Progenitor cell of endocrine pancreas (in vitro differentiated cells): ENCODE measurements at regions not wholly inside any gene's neighbourhood (a gene's known extent, or its start where the extent isn't known, plus 50 kb on each side); places are given as distances from the start of the nearest gene placed in this dataset.
"Not testable (repeated sequence)": the region's sequence is repeated elsewhere in the genome, so short reads cannot be mapped to it uniquely, and the experiment has no call there.

ENCODE experiments used
- DNase-seq: peaks from one replicate; pipeline ENCODE4 v3.0.0; 2021; ENCODE audit warnings: low spot score; ENCODE audit not compliant: unreplicated experiment
- H3K27ac Mint-ChIP-seq: 2 replicates; pipeline ENCODE4 v1.8.0; 2021; ENCODE audit warnings: mild to moderate bottlenecking, moderate library complexity, mixed read lengths
- H3K27me3 Mint-ChIP-seq: 2 replicates; pipeline ENCODE4 v1.8.0; 2021; ENCODE audit warnings: mixed read lengths
- H3K36me3 Mint-ChIP-seq: 2 replicates; pipeline ENCODE4 v1.8.0; 2022; ENCODE audit warnings: mixed read lengths; ENCODE audit not compliant: insufficient read depth
- H3K4me1 Mint-ChIP-seq: 2 replicates; pipeline ENCODE4 v1.8.0; 2021; ENCODE audit warnings: low read depth, mixed read lengths
- H3K4me3 Mint-ChIP-seq: 2 replicates; pipeline ENCODE4 v1.8.0; 2021; ENCODE audit warnings: low read depth, mild to moderate bottlenecking, moderate library complexity, mixed read lengths
- H3K9me3 Mint-ChIP-seq: 2 replicates; pipeline ENCODE4 v1.8.0; 2021; ENCODE audit warnings: low read depth, mixed read lengths
- TF ChIP-seq, protein P1 (sequence below): fragments of 200-600 bp; sonication (generic); IDR thresholded peaks from one replicate; pipeline ENCODE4 v1.5.0; 2021; ENCODE audit warnings: antibody characterized with exemption, mild to moderate bottlenecking; ENCODE audit not compliant: unreplicated experiment

DNA sequence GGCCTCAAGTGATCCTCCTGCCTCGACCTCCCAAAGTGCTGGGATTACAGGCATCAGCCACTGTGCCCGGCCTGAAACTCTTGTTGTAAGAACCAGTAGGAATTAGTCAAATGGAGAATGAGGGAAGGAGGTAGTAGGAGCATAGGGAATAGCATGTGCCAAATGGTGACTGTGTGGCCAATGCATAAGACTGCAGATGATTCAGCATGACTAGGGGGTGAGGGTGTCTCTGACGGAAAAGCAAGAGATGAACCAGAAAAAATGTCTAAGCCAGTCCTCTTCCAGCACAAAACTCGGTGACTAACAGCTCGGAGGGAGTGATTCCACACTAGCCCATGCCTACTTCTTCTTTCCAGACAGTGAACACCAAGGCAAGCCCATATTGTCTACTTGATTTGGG is 58.2 kb upstream of the DUSP21 start:
- Mint-ChIP-seq H3K36me3 (no peaks in the 10 kb centered on the region), H3K27ac (no peak overlapping the region), H3K4me3 (no peak overlapping the region), H3K9me3 (no peaks in the 10 kb centered on the region), H3K27me3 (no peaks in the 10 kb centered on the region), H3K4me1 (no peaks in the 10 kb centered on the region)
- TF ChIP-seq, protein P1, sequence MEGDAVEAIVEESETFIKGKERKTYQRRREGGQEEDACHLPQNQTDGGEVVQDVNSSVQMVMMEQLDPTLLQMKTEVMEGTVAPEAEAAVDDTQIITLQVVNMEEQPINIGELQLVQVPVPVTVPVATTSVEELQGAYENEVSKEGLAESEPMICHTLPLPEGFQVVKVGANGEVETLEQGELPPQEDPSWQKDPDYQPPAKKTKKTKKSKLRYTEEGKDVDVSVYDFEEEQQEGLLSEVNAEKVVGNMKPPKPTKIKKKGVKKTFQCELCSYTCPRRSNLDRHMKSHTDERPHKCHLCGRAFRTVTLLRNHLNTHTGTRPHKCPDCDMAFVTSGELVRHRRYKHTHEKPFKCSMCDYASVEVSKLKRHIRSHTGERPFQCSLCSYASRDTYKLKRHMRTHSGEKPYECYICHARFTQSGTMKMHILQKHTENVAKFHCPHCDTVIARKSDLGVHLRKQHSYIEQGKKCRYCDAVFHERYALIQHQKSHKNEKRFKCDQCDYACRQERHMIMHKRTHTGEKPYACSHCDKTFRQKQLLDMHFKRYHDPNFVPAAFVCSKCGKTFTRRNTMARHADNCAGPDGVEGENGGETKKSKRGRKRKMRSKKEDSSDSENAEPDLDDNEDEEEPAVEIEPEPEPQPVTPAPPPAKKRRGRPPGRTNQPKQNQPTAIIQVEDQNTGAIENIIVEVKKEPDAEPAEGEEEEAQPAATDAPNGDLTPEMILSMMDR = no peak
- DNase-seq = no peak

DNA sequence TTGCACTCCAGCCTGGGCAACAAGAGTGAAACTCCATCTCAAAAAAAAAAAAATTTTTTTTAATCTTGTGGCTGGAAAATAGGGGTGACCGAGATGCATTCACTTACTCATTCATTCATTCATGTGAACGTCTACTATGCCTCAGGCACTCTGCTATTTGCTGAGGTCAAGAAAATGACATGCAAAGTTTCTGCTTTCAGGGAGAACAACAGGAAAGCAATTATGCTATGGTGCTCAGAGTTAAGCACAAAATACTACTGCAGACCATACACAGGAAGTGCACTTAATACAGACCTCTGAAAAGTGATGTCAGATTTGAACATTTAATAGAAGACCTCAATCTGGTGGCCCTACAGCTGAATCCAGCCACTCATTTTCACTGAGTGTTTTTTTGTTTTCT is 59.6 kb upstream of the DUSP21 start:
- no peak overlapping the region for H3K27ac Mint-ChIP-seq
- H3K9me3 Mint-ChIP-seq = no peaks in the 10 kb centered on the region
- H3K4me1 Mint-ChIP-seq = no peaks in the 10 kb centered on the region
- no peaks in the 10 kb centered on the region for H3K36me3 Mint-ChIP-seq
- H3K27me3 Mint-ChIP-seq = no peaks in the 10 kb centered on the region
- TF ChIP-seq, protein P1 = no peak
- no peak for DNase-seq
- no peak overlapping the region for H3K4me3 Mint-ChIP-seq

DNA sequence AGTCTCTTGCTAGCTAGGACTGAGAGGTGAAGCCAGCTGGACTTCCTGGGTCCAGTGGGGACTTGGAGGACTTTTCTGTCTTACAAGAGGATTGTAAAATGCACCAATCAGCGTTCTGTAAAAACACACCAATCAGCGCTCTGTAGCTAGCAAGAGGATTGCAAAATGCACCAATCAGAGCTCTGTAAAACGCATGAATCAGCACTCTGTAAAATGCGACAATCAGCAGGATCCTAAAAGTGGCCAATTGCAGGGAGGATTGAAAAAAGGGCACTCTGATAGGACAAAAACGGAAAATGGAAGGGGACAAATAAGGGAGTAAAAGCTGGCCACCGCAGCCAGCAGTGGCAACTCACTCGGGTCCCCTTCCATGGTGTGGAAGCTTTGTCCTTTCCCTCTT is 65.6 kb upstream of the DUSP21 start:
- no peaks in the 10 kb centered on the region for H3K4me1 Mint-ChIP-seq
- no peaks in the 10 kb centered on the region for H3K36me3 Mint-ChIP-seq
- no peak overlapping the region for H3K27ac Mint-ChIP-seq
- H3K27me3 Mint-ChIP-seq = no peaks in the 10 kb centered on the region
- H3K4me3 Mint-ChIP-seq = no peak overlapping the region
- peaks cover 3% of the 10 kb centered on the region for H3K9me3 Mint-ChIP-seq
- no peak for DNase-seq
- TF ChIP-seq, protein P1 = no peak

DNA sequence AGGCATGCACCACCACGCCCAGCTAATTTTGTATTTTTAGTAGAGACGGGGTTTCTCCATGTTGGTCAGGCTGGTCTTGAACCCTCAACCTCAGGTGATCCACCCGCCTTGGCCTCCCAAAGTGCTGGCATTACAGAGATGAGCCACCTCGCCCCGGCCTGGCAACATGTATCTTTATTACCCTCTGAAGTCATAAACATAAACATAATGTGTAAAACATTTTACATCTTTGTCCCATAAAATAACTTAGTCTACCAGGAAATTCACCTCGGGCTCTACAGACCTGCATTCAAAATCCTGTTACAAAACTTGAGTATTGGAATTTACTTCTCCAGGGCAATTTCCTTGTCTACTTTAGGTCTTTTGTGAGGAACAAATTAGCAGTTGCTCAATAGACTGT is 68.1 kb upstream of the DUSP21 start:
- Mint-ChIP-seq H3K9me3 (peaks cover 10% of the 10 kb centered on the region), H3K27ac (no peak overlapping the region), H3K36me3 (no peaks in the 10 kb centered on the region), H3K4me3 (no peak overlapping the region), H3K27me3 (no peaks in the 10 kb centered on the region), H3K4me1 (no peaks in the 10 kb centered on the region)
- no peak for DNase-seq
- TF ChIP-seq, protein P1 = no peak

DNA sequence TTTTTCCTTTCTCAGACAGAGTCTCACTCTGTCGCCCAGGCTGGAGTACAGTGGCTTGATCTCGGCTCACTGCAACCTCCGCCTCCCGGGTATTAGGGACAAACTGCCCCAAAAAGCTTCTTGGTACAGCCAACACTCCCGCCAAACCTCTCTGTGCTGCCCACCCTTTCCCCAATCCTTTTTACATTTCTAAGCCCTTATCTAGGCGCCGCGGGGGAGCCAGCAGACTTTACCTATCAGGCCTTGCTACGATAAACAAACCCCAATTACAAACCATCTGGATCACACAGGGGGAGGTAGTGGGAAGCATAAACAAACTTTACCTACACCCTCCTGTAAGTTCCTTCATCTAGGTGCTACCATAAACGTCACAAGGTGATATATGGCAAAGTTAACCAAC is 69.8 kb upstream of the DUSP21 start:
- not testable (repeated sequence) for H3K27me3 Mint-ChIP-seq, DNase-seq, H3K4me3 Mint-ChIP-seq, H3K36me3 Mint-ChIP-seq, H3K27ac Mint-ChIP-seq, H3K4me1 Mint-ChIP-seq
- peaks cover 12% of the 10 kb centered on the region for H3K9me3 Mint-ChIP-seq

DNA sequence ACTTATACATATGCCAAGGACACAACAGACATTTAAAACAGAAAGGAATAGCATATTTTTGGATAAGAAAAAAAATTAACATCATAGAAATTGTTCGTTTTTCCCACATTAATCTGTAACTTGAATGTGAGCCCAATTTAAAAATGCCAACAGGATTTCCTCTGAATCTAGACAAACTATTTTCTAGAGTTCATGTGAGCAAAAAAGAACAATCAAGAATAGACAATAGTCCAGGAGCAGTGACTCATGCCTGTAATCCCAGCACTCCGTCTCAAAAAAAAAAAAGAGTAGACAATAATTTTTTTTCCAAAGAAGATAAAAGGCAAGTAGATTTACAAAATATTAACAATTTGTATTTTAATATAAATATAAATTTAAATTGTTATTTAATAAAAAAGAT is 73.7 kb upstream of the DUSP21 start:
- Mint-ChIP-seq H3K36me3 (no peaks in the 10 kb centered on the region), H3K9me3 (peaks cover 22% of the 10 kb centered on the region), H3K4me1 (no peaks in the 10 kb centered on the region), H3K27me3 (no peaks in the 10 kb centered on the region), H3K27ac (no peak overlapping the region), H3K4me3 (no peak overlapping the region)
- no peak for DNase-seq
- TF ChIP-seq, protein P1 = no peak
